ENCODE measurements at regions not wholly inside any gene's neighbourhood (a gene's known extent, or its start where the extent isn't known, plus 50 kb on each side); places are given as distances from the start of the nearest gene placed in this dataset.

DNA sequence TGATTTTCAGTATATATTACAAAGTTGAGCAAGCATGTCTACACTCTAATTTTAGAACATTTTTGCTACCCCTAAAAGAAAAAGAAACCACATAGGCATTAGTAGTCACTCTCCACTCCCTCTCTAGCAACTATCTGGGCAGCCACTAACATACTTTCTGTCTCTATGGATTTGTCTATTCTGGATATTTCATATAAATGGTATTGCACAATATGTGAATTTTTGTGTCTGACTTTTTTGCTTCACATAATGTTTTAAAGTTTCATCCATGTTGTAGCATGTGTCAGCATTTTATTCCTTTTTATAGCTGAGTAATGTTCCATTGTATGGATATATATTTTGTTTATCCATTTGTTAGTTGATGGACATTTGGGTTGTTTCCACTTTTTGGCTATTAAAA, 232.5 kb upstream of the CTAGE1 start:
- H3K9me3 ChIP-seq: peaks cover 0 to 6% (median 0%) of the 10 kb centered on the region in 3 donors
- no peaks in the 10 kb centered on the region for H3K36me3 ChIP-seq
- intact Hi-C loops (cut with DNase I): no loop called here
- no peak for DNase-seq
- H3K4me3 ChIP-seq: no peak overlapping the region
- no peaks in the 10 kb centered on the region for H3K27me3 ChIP-seq
- H3K27ac ChIP-seq: no peak overlapping the region
- H3K4me1 ChIP-seq: no peaks in the 10 kb centered on the region
- TF ChIP-seq, protein P1, sequence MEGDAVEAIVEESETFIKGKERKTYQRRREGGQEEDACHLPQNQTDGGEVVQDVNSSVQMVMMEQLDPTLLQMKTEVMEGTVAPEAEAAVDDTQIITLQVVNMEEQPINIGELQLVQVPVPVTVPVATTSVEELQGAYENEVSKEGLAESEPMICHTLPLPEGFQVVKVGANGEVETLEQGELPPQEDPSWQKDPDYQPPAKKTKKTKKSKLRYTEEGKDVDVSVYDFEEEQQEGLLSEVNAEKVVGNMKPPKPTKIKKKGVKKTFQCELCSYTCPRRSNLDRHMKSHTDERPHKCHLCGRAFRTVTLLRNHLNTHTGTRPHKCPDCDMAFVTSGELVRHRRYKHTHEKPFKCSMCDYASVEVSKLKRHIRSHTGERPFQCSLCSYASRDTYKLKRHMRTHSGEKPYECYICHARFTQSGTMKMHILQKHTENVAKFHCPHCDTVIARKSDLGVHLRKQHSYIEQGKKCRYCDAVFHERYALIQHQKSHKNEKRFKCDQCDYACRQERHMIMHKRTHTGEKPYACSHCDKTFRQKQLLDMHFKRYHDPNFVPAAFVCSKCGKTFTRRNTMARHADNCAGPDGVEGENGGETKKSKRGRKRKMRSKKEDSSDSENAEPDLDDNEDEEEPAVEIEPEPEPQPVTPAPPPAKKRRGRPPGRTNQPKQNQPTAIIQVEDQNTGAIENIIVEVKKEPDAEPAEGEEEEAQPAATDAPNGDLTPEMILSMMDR (IDR thresholded peaks at IDR 0.05): no peak
- TF ChIP-seq POLR2A (IDR thresholded peaks at IDR 0.05): no peak

DNA sequence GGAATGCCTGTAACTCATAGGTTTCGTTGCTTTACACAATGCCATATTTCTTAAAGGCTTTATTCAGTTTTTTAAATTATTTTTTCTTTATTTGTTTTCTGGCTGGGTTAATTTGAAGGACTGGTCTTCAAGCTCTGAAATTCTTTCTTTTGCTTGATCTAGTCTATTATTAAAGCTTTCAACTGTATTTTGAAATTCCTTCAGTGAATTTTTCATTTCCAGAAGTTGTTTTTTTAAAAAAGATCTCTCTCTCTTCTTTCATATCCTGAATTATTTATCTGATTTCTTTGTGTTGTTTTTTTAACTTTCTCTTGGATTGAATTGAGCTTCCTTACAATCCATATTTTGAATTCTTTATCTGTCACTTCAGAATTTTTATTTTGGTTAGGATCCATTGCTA, 239.9 kb upstream of the CTAGE1 start:
- Histone ChIP-seq H3K27ac (no peak overlapping the region), H3K27me3 (no peaks in the 10 kb centered on the region), H3K36me3 (no peaks in the 10 kb centered on the region), H3K9me3 (peaks cover 0 to 17% (median 6%) of the 10 kb centered on the region in 3 donors), H3K4me3 (no peak overlapping the region), H3K4me1 (no peaks in the 10 kb centered on the region)
- DNase-seq: no peak
- intact Hi-C loops (cut with DNase I): no loop called here
- TF ChIP-seq POLR2A (IDR thresholded peaks at IDR 0.05): no peak
- TF ChIP-seq, protein P1 (IDR thresholded peaks at IDR 0.05): no peak
- WGBS, 2 donors: 51 to 56% methylated on average over 1 of the region's 1 CpG

DNA sequence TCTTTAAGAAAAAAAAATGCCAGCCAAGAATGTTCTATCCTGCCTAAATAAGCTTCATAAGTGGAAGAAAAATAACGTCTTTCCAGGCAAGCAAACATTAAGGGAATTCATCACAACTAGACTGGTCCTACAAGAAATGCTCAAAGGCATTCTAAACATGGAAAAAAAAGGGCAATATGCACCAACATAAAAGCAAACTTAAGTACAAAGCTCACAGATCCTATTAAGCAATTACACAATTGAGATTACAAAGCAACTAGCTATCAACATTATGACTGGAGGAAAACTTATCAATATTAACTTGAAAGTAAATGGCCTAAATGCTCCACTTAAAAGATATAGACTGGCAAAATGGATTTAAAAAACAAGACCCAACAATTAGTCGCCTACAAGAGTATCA, 240.6 kb upstream of the CTAGE1 start:
- H3K9me3 ChIP-seq: peaks cover 0 to 17% (median 0%) of the 10 kb centered on the region in 3 donors
- WGBS, 2 donors: 75 to 81% methylated on average over 2 of the region's 2 CpGs
- no peak for TF ChIP-seq POLR2A (IDR thresholded peaks at IDR 0.05)
- TF ChIP-seq, protein P1 (IDR thresholded peaks at IDR 0.05): no peak
- DNase-seq: no peak
- no peaks in the 10 kb centered on the region for H3K4me1 ChIP-seq
- no peaks in the 10 kb centered on the region for H3K36me3 ChIP-seq
- no peak overlapping the region for H3K4me3 ChIP-seq
- H3K27ac ChIP-seq: no peak overlapping the region
- intact Hi-C loops (cut with DNase I): no loop called here
- no peaks in the 10 kb centered on the region for H3K27me3 ChIP-seq

DNA sequence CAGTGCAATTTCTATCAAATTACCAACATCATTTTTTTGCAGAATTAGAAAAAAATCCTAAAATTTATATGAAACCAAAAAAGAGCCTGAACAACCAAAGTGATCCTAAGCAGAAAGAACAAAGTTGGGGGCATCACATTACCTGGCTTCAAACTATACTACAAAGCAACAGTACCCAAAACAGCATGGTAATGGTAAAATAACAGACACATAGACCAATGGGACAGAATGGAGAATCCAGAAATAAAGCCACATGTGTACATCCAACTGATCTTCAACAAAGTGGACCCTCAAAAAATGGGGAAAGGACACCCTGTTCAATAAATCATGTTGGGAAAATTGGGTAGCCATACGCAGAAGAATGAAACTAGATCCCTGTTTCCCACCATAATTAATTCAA, 245.7 kb upstream of the CTAGE1 start:
- DNase-seq: no peak
- Histone ChIP-seq H3K4me3 (no peak overlapping the region), H3K36me3 (no peaks in the 10 kb centered on the region), H3K27ac (no peak overlapping the region), H3K27me3 (no peaks in the 10 kb centered on the region), H3K9me3 (peaks cover 0 to 8% (median 0%) of the 10 kb centered on the region in 3 donors), H3K4me1 (no peaks in the 10 kb centered on the region)
- intact Hi-C loops (cut with DNase I): no loop called here
- TF ChIP-seq, protein P1 (IDR thresholded peaks at IDR 0.05): no peak
- no peak for TF ChIP-seq POLR2A (IDR thresholded peaks at IDR 0.05)
- 88 to 93% methylated on average over 1 of the region's 1 CpG for WGBS, 2 donors

DNA sequence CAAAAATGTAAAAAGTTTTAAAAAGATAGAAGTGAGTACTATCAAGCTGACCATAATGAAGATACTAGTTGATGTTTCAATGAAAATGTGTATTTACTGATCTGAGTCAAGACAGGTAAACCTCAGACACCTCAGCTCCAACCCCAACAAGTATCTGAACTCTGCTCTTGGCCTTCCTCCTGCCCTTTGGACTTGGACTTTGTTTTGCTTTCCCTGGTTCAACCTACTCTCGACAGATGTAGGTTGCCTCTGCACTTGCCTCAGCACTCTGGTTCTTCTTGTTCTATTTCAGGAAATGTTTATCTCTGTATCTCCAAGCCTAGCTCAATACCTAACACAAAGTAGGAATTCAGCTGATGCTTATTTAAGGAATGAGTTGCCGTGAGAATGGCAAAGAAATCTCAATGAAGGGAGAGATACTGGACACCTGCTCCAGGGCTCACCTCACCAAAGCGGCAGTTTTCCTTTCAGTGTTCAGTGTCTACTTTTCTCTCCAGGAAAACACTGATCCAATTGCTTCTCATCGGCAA, 248.8 kb upstream of the CTAGE1 start:
- TF ChIP-seq POLR2A (IDR thresholded peaks at IDR 0.05): no peak
- TF ChIP-seq, protein P1 (IDR thresholded peaks at IDR 0.05): no peak
- no peak overlapping the region for H3K27ac ChIP-seq
- peaks cover 0 to 5% (median 0%) of the 10 kb centered on the region in 3 donors for H3K9me3 ChIP-seq
- intact Hi-C loops (cut with DNase I): no loop called here
- H3K4me1 ChIP-seq: no peaks in the 10 kb centered on the region
- 76 to 86% methylated on average over 4 of the region's 4 CpGs for WGBS, 2 donors
- no peaks in the 10 kb centered on the region for H3K27me3 ChIP-seq
- H3K4me3 ChIP-seq: no peak overlapping the region
- H3K36me3 ChIP-seq: no peaks in the 10 kb centered on the region
- DNase-seq: no peak

Data from esophagus squamous epithelium (tissue), 5 donors.